GM23338 (cell line): ENCODE measurements at regions not wholly inside any gene's neighbourhood (a gene's known extent, or its start where the extent isn't known, plus 50 kb on each side); places are given as distances from the start of the nearest gene placed in this dataset.
A peak's percentile ranks its signal among the peaks of the same experiment; 100 is the strongest.

Experiments
- ATAC-seq: fragments of 200-7000 bp; cut with Tn5 transposase; 3 replicates; pipeline ENCODE4 v1.9.1; 2020
- DNase-seq: peaks from one replicate; pipeline ENCODE4 v3.0.0-alpha.2; 2015; ENCODE audit warnings: low spot score
- H2AFZ ChIP-seq: fragments of 200-600 bp; sonication (generic); 2 replicates; pipeline ENCODE4 v1.8.0; 2016; ENCODE audit warnings: antibody characterized with exemption, mild to moderate bottlenecking, moderate library complexity
- H3F3A ChIP-seq: fragments of 200-600 bp; sonication (generic); replicated peaks from 2 replicates; pipeline ENCODE4 v1.8.0; 2017; ENCODE audit warnings: antibody characterized with exemption, mixed run types, low read depth
- H3K27ac ChIP-seq: fragments of 200-600 bp; sonication (generic); 2 replicates; pipeline ENCODE4 v1.6.1; 2016; ENCODE audit warnings: low read depth
- H3K27me3 ChIP-seq: fragments of 200-600 bp; sonication (generic); 2 replicates; pipeline ENCODE4 v1.8.0; 2016; ENCODE audit warnings: mild to moderate bottlenecking, mixed run types, moderate library complexity; ENCODE audit not compliant: insufficient read depth
- H3K36me3 ChIP-seq: fragments of 200-600 bp; sonication (generic); 2 replicates; pipeline ENCODE4 v1.8.0; 2016; ENCODE audit warnings: mild to moderate bottlenecking; ENCODE audit not compliant: insufficient read depth
- H3K4me1 ChIP-seq: fragments of 200-600 bp; sonication (generic); 2 replicates; pipeline ENCODE4 v1.8.0; 2016; ENCODE audit warnings: mild to moderate bottlenecking, moderate library complexity; ENCODE audit not compliant: insufficient read depth
- H3K4me2 ChIP-seq: fragments of 200-600 bp; sonication (generic); 2 replicates; pipeline ENCODE4 v1.7.1; 2017; ENCODE audit warnings: mixed run types
- H3K4me3 ChIP-seq: fragments of 200-600 bp; sonication (generic); 2 replicates; pipeline ENCODE4 v1.6.1; 2016; ENCODE audit warnings: mixed run types
- H3K79me2 ChIP-seq: fragments of 200-600 bp; sonication (generic); replicated peaks from 2 replicates; pipeline ENCODE4 v1.8.0; 2017; ENCODE audit warnings: mild to moderate bottlenecking; ENCODE audit not compliant: insufficient read depth
- H3K9me2 ChIP-seq: fragments of 200-600 bp; sonication (generic); 2 replicates; pipeline ENCODE4 v1.8.0; 2017; ENCODE audit not compliant: insufficient read depth
- H4K20me1 ChIP-seq: fragments of 200-600 bp; sonication (generic); replicated peaks from 2 replicates; pipeline ENCODE4 v1.8.0; 2017; ENCODE audit warnings: mild to moderate bottlenecking; ENCODE audit not compliant: insufficient read depth
- H3K27ac Mint-ChIP-seq: 2 replicates; pipeline ENCODE4 v1.8.0; 2020; ENCODE audit warnings: inconsistent platforms, mild to moderate bottlenecking, moderate library complexity, mixed read lengths
- H3K27me3 Mint-ChIP-seq: 3 replicates; pipeline ENCODE4 v1.8.0; 2022; ENCODE audit warnings: low read depth, mild to moderate bottlenecking, moderate library complexity, mixed read lengths, inconsistent platforms; ENCODE audit not compliant: insufficient read depth, poor library complexity
- H3K36me3 Mint-ChIP-seq: 3 replicates; pipeline ENCODE4 v1.8.0; 2021; ENCODE audit warnings: low read depth, mild to moderate bottlenecking, inconsistent platforms, moderate library complexity, mixed read lengths
- H3K4me1 Mint-ChIP-seq: 3 replicates; pipeline ENCODE4 v1.8.0; 2020; ENCODE audit warnings: mild to moderate bottlenecking, inconsistent platforms, mixed read lengths
- H3K4me3 Mint-ChIP-seq: 3 replicates; pipeline ENCODE4 v1.8.0; 2021; ENCODE audit warnings: moderate library complexity, mild to moderate bottlenecking, inconsistent platforms, mixed read lengths
- H3K9me3 Mint-ChIP-seq: 3 replicates; pipeline ENCODE4 v1.8.0; 2020; ENCODE audit warnings: moderate library complexity, mild to moderate bottlenecking, inconsistent platforms, mixed read lengths
- CREB1 ChIP-seq: fragments of 250-450 bp; sonication (Bioruptor Pico); IDR thresholded peaks from 2 replicates; pipeline ENCODE4 v1.5.0; 2020; ENCODE audit warnings: low read depth, mild to moderate bottlenecking, moderate library complexity
- EZH2 ChIP-seq: fragments of 200-600 bp; sonication (generic); IDR thresholded peaks from one replicate; pipeline ENCODE4 v1.8.0; 2017; ENCODE audit warnings: antibody characterized with exemption, mild to moderate bottlenecking, low read depth; ENCODE audit not compliant: unreplicated experiment
- EZH2phosphoT487 ChIP-seq: fragments of 200-600 bp; sonication (generic); IDR thresholded peaks from one replicate; pipeline ENCODE4 v1.8.1; 2018; ENCODE audit warnings: antibody characterized with exemption; ENCODE audit not compliant: unreplicated experiment
- JUNB ChIP-seq: IDR thresholded peaks from one replicate; pipeline ENCODE4 v1.6.1; 2016; ENCODE audit warnings: antibody characterized with exemption; ENCODE audit not compliant: unreplicated experiment
- NANOG ChIP-seq: IDR thresholded peaks from 2 replicates; pipeline ENCODE4 v1.6.1; 2016; ENCODE audit warnings: antibody characterized with exemption, borderline replicate concordance
- POLR2AphosphoS5 ChIP-seq: IDR thresholded peaks from 2 replicates; pipeline ENCODE4 v1.6.1; 2016; ENCODE audit warnings: antibody characterized with exemption, low read depth
- STAT1 ChIP-seq: IDR thresholded peaks from one replicate; pipeline ENCODE4 v1.6.1; 2016; ENCODE audit warnings: antibody characterized with exemption; ENCODE audit not compliant: unreplicated experiment
- ZNF114 ChIP-seq: fragments of 250-450 bp; sonication (Bioruptor Pico); IDR thresholded peaks from 2 replicates; pipeline ENCODE4 v1.5.0; 2020; ENCODE audit warnings: mild to moderate bottlenecking, moderate library complexity
- ZNF331 ChIP-seq: fragments of 250-450 bp; sonication (Bioruptor Pico); IDR thresholded peaks from 2 replicates; pipeline ENCODE4 v1.5.0; 2020; ENCODE audit warnings: low read depth, mild to moderate bottlenecking, moderate library complexity
- TF ChIP-seq, protein P1 (sequence below): IDR thresholded peaks from one replicate; pipeline ENCODE4 v1.6.1; 2018; ENCODE audit warnings: antibody characterized with exemption; ENCODE audit not compliant: unreplicated experiment
- TF ChIP-seq, protein P2 (sequence below): fragments of 250-450 bp; sonication (Bioruptor Pico); IDR thresholded peaks from 2 replicates; pipeline ENCODE4 v1.5.0; 2020; ENCODE audit warnings: mild to moderate bottlenecking, moderate library complexity
- TF ChIP-seq, protein P3 (sequence below): IDR thresholded peaks from 2 replicates; pipeline ENCODE4 v1.6.1; 2016; ENCODE audit warnings: antibody characterized with exemption

GRCh38 chr10:3914733-3915132 is 129.7 kb upstream of the KLF6 start (continued):
- TF ChIP-seq JUNB (no peak), ZNF331 (CRISPR knock-in tag) (no peak), CREB1 (CRISPR knock-in tag) (no peak)

- ATAC-seq (no peak), DNase-seq (no peak)
- Histone ChIP-seq H3K4me1 (no peaks in the 10 kb centered on the region), H3K27ac (no peak overlapping the region), H3K36me3 (no peaks in the 10 kb centered on the region), H3K9me2 (no peaks in the 10 kb centered on the region), H3K79me2 (no peaks in the 10 kb centered on the region), H2AFZ (peak overlapping the region; percentile 87), H4K20me1 (no peaks in the 10 kb centered on the region), H3F3A (no peaks in the 10 kb centered on the region), H3K4me3 (no peak overlapping the region), H3K27me3 (no peaks in the 10 kb centered on the region), H3K4me2 (no peak overlapping the region)
- H3K4me1 Mint-ChIP-seq = no peaks in the 10 kb centered on the region
- H3K27ac Mint-ChIP-seq = no peak overlapping the region
- no peaks in the 10 kb centered on the region for H3K36me3 Mint-ChIP-seq
- no peak overlapping the region for H3K4me3 Mint-ChIP-seq
- peaks cover 2% of the 10 kb centered on the region for H3K27me3 Mint-ChIP-seq
- TF ChIP-seq ZNF331 (CRISPR knock-in tag) (no peak), ZNF114 (CRISPR knock-in tag) (no peak), NANOG (no peak), CREB1 (CRISPR knock-in tag) (no peak), POLR2AphosphoS5 (no peak), EZH2 (no peak), STAT1 (no peak), EZH2phosphoT487 (no peak)
- TF ChIP-seq, protein P1, sequence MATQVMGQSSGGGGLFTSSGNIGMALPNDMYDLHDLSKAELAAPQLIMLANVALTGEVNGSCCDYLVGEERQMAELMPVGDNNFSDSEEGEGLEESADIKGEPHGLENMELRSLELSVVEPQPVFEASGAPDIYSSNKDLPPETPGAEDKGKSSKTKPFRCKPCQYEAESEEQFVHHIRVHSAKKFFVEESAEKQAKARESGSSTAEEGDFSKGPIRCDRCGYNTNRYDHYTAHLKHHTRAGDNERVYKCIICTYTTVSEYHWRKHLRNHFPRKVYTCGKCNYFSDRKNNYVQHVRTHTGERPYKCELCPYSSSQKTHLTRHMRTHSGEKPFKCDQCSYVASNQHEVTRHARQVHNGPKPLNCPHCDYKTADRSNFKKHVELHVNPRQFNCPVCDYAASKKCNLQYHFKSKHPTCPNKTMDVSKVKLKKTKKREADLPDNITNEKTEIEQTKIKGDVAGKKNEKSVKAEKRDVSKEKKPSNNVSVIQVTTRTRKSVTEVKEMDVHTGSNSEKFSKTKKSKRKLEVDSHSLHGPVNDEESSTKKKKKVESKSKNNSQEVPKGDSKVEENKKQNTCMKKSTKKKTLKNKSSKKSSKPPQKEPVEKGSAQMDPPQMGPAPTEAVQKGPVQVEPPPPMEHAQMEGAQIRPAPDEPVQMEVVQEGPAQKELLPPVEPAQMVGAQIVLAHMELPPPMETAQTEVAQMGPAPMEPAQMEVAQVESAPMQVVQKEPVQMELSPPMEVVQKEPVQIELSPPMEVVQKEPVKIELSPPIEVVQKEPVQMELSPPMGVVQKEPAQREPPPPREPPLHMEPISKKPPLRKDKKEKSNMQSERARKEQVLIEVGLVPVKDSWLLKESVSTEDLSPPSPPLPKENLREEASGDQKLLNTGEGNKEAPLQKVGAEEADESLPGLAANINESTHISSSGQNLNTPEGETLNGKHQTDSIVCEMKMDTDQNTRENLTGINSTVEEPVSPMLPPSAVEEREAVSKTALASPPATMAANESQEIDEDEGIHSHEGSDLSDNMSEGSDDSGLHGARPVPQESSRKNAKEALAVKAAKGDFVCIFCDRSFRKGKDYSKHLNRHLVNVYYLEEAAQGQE = no peak
- TF ChIP-seq, protein P2, sequence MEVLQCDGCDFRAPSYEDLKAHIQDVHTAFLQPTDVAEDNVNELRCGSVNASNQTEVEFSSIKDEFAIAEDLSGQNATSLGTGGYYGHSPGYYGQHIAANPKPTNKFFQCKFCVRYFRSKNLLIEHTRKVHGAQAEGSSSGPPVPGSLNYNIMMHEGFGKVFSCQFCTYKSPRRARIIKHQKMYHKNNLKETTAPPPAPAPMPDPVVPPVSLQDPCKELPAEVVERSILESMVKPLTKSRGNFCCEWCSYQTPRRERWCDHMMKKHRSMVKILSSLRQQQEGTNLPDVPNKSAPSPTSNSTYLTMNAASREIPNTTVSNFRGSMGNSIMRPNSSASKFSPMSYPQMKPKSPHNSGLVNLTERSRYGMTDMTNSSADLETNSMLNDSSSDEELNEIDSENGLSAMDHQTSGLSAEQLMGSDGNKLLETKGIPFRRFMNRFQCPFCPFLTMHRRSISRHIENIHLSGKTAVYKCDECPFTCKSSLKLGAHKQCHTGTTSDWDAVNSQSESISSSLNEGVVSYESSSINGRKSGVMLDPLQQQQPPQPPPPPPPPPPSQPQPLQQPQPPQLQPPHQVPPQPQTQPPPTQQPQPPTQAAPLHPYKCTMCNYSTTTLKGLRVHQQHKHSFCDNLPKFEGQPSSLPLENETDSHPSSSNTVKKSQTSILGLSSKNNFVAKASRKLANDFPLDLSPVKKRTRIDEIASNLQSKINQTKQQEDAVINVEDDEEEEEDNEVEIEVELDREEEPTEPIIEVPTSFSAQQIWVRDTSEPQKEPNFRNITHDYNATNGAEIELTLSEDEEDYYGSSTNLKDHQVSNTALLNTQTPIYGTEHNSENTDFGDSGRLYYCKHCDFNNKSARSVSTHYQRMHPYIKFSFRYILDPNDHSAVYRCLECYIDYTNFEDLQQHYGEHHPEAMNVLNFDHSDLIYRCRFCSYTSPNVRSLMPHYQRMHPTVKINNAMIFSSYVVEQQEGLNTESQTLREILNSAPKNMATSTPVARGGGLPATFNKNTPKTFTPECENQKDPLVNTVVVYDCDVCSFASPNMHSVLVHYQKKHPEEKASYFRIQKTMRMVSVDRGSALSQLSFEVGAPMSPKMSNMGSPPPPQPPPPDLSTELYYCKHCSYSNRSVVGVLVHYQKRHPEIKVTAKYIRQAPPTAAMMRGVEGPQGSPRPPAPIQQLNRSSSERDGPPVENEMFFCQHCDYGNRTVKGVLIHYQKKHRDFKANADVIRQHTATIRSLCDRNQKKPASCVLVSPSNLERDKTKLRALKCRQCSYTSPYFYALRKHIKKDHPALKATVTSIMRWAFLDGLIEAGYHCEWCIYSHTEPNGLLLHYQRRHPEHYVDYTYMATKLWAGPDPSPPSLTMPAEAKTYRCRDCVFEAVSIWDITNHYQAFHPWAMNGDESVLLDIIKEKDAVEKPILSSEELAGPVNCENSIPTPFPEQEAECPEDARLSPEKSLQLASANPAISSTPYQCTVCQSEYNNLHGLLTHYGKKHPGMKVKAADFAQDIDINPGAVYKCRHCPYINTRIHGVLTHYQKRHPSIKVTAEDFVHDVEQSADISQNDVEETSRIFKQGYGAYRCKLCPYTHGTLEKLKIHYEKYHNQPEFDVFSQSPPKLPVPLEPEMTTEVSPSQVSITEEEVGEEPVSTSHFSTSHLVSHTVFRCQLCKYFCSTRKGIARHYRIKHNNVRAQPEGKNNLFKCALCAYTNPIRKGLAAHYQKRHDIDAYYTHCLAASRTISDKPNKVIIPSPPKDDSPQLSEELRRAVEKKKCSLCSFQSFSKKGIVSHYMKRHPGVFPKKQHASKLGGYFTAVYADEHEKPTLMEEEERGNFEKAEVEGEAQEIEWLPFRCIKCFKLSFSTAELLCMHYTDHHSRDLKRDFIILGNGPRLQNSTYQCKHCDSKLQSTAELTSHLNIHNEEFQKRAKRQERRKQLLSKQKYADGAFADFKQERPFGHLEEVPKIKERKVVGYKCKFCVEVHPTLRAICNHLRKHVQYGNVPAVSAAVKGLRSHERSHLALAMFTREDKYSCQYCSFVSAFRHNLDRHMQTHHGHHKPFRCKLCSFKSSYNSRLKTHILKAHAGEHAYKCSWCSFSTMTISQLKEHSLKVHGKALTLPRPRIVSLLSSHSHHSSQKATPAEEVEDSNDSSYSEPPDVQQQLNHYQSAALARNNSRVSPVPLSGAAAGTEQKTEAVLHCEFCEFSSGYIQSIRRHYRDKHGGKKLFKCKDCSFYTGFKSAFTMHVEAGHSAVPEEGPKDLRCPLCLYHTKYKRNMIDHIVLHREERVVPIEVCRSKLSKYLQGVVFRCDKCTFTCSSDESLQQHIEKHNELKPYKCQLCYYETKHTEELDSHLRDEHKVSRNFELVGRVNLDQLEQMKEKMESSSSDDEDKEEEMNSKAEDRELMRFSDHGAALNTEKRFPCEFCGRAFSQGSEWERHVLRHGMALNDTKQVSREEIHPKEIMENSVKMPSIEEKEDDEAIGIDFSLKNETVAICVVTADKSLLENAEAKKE (CRISPR knock-in tag) = no peak
- TF ChIP-seq, protein P3, sequence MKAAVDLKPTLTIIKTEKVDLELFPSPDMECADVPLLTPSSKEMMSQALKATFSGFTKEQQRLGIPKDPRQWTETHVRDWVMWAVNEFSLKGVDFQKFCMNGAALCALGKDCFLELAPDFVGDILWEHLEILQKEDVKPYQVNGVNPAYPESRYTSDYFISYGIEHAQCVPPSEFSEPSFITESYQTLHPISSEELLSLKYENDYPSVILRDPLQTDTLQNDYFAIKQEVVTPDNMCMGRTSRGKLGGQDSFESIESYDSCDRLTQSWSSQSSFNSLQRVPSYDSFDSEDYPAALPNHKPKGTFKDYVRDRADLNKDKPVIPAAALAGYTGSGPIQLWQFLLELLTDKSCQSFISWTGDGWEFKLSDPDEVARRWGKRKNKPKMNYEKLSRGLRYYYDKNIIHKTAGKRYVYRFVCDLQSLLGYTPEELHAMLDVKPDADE = no peak
- no peaks in the 10 kb centered on the region; the same call in 2 of the 3 replicates for H3K9me3 Mint-ChIP-seq
Observed at GRCh38 chr10:3911713-3912442, 126.9 kb upstream of the KLF6 start.
